ENCODE measurements at regions not wholly inside any gene's neighbourhood (a gene's known extent, or its start where the extent isn't known, plus 50 kb on each side); places are given as distances from the start of the nearest gene placed in this dataset.

GRCh38 chr11:69406060-69406459, 75.4 kb upstream of the LINC01488 start:
- no peak for TF ChIP-seq SPI1 (IDR thresholded peaks at IDR 0.05; ENCODE audit: low read depth, low read length)
- no peak for TF ChIP-seq POLR2A (IDR thresholded peaks at IDR 0.05; ENCODE audit: low read depth, low read length)
- TF ChIP-seq TAF1 (IDR thresholded peaks at IDR 0.05; ENCODE audit: low read depth, low read length), result no peak
- TF ChIP-seq POU2F2 (IDR thresholded peaks at IDR 0.05; ENCODE audit: low read depth, low read length), result no peak

Data from GM12891 (cell line).